Bronchial epithelial cell (primary cell): ENCODE measurements at regions not wholly inside any gene's neighbourhood (a gene's known extent, or its start where the extent isn't known, plus 50 kb on each side); places are given as distances from the start of the nearest gene placed in this dataset.
"Not testable (repeated sequence)": the region's sequence is repeated elsewhere in the genome, so short reads cannot be mapped to it uniquely, and the experiment has no call there.

ENCODE experiments used
- DNase-seq: peaks from one replicate; pipeline ENCODE4 v3.0.0-alpha.2; 2010; ENCODE audit warnings: low read depth
- FAIRE-seq: peaks from 2 replicates; lab custom pipeline; 2011; peaks lifted over from hg19 to GRCh38; lab: Jason Lieb, UNC
- H3K27me3 ChIP-seq: 2 replicates; pipeline ENCODE4 v1.5.1; 2011; ENCODE audit warnings: low read length; ENCODE audit not compliant: control insufficient read depth, insufficient read depth
- H3K36me3 ChIP-seq: 2 replicates; pipeline ENCODE4 v1.5.1; 2011; ENCODE audit warnings: low read length; ENCODE audit not compliant: control insufficient read depth, insufficient read depth
- H3K4me3 ChIP-seq: 2 replicates; pipeline ENCODE4 v1.5.1; 2011; ENCODE audit warnings: mild to moderate bottlenecking, low read depth, low read length, control low read depth
- CTCF ChIP-seq: IDR thresholded peaks from 2 replicates; pipeline ENCODE4 v1.5.1; 2011; ENCODE audit warnings: mild to moderate bottlenecking, moderate library complexity, low read length, control low read depth, inconsistent platforms; ENCODE audit not compliant: insufficient read depth, severe bottlenecking

- FAIRE-seq = no peak
- H3K4me3 ChIP-seq = no peak overlapping the region
- no peak for TF ChIP-seq CTCF
These were observed 302.9 kb downstream of the PCDH7 start for GRCh38 chr4:31023109-31023508.

GRCh38 chr4:31023742-31024141, 303.6 kb downstream of the PCDH7 start:
- DNase-seq (no peak), FAIRE-seq (no peak)
- H3K36me3 ChIP-seq = no peaks in the 10 kb centered on the region
- H3K27me3 ChIP-seq = no peaks in the 10 kb centered on the region
- no peak for TF ChIP-seq CTCF
- no peak overlapping the region for H3K4me3 ChIP-seq

More at GRCh38 chr4:31023109-31023508, 302.9 kb downstream of the PCDH7 start:
- H3K36me3 ChIP-seq = no peaks in the 10 kb centered on the region
- no peaks in the 10 kb centered on the region for H3K27me3 ChIP-seq
- DNase-seq = no peak

- not testable (repeated sequence) for FAIRE-seq, H3K36me3 ChIP-seq, DNase-seq, H3K27me3 ChIP-seq, H3K4me3 ChIP-seq
These were observed 304.6 kb downstream of the PCDH7 start for GRCh38 chr4:31024781-31025180.

- Histone ChIP-seq H3K4me3 (no peak overlapping the region), H3K27me3 (no peaks in the 10 kb centered on the region), H3K36me3 (no peaks in the 10 kb centered on the region)
- DNase-seq (no peak), FAIRE-seq (no peak)
- TF ChIP-seq CTCF = no peak
These were observed 306.1 kb downstream of the PCDH7 start for GRCh38 chr4:31026256-31026655.

- FAIRE-seq (no peak), DNase-seq (no peak)
- no peaks in the 10 kb centered on the region for H3K27me3 ChIP-seq
- no peaks in the 10 kb centered on the region for H3K36me3 ChIP-seq
- no peak for TF ChIP-seq CTCF
- no peak overlapping the region for H3K4me3 ChIP-seq
These were observed 314.4 kb downstream of the PCDH7 start for GRCh38 chr4:31034550-31034949.

GRCh38 chr4:31035761-31036160, 315.6 kb downstream of the PCDH7 start:
- no peak for DNase-seq
- H3K4me3 ChIP-seq = no peak overlapping the region
- no peaks in the 10 kb centered on the region for H3K36me3 ChIP-seq
- FAIRE-seq = no peak
- H3K27me3 ChIP-seq = no peaks in the 10 kb centered on the region
- TF ChIP-seq CTCF = no peak
